ENCODE measurements at regions not wholly inside any gene's neighbourhood (a gene's known extent, or its start where the extent isn't known, plus 50 kb on each side); places are given as distances from the start of the nearest gene placed in this dataset.
A peak's percentile ranks its signal among the peaks of the same experiment; 100 is the strongest.

- H3K4me3 ChIP-seq (ENCODE audit: low read depth, low read length), result peak overlapping the region; percentile 42
- no peak for TF ChIP-seq CTCF (IDR thresholded peaks at IDR 0.05; ENCODE audit: insufficient read depth, low read length)
These were observed 159.1 kb upstream of the EOMES start for GRCh38 chr3:27880969-27881892.

GRCh38 chr3:27883266-27883665 lies 161.1 kb upstream of the EOMES start:
- no peak for TF ChIP-seq CTCF (IDR thresholded peaks at IDR 0.05; ENCODE audit: insufficient read depth, low read length)
- DNase-seq (ENCODE audit: low read depth), result no peak
- H3K4me3 ChIP-seq (ENCODE audit: low read depth, low read length), result no peak overlapping the region

More at GRCh38 chr3:27880969-27881892, 159.1 kb upstream of the EOMES start:
- DNase-seq (ENCODE audit: low read depth), result no peak

GRCh38 chr3:27885641-27886040 lies 163.5 kb upstream of the EOMES start:
- TF ChIP-seq CTCF (IDR thresholded peaks at IDR 0.05; ENCODE audit: insufficient read depth, low read length), result no peak
- H3K4me3 ChIP-seq (ENCODE audit: low read depth, low read length), result no peak overlapping the region
- DNase-seq (ENCODE audit: low read depth), result no peak

- peak; percentile 3 for DNase-seq (ENCODE audit: low read depth)
- TF ChIP-seq CTCF (IDR thresholded peaks at IDR 0.05; ENCODE audit: insufficient read depth, low read length), result no peak
- no peak overlapping the region for H3K4me3 ChIP-seq (ENCODE audit: low read depth, low read length)
These were observed 166.4 kb upstream of the EOMES start for GRCh38 chr3:27888562-27888961.

- DNase-seq (ENCODE audit: low read depth), result no peak
- no peak for TF ChIP-seq CTCF (IDR thresholded peaks at IDR 0.05; ENCODE audit: insufficient read depth, low read length)
- H3K4me3 ChIP-seq (ENCODE audit: low read depth, low read length), result no peak overlapping the region
These were observed 167.6 kb upstream of the EOMES start for GRCh38 chr3:27889745-27890144.

GRCh38 chr3:27900316-27900715 lies 178.2 kb upstream of the EOMES start:
- no peak for TF ChIP-seq CTCF (IDR thresholded peaks at IDR 0.05; ENCODE audit: insufficient read depth, low read length)
- H3K4me3 ChIP-seq (ENCODE audit: low read depth, low read length), result no peak overlapping the region
- no peak for DNase-seq (ENCODE audit: low read depth)
